Colon (tissue), 2 donors: ENCODE measurements at regions not wholly inside any gene's neighbourhood (a gene's known extent, or its start where the extent isn't known, plus 50 kb on each side); places are given as distances from the start of the nearest gene placed in this dataset.
"Not testable (repeated sequence)": the region's sequence is repeated elsewhere in the genome, so short reads cannot be mapped to it uniquely, and the experiment has no call there.

ENCODE experiments used
- FAIRE-seq: peaks from 2 replicates; lab custom pipeline; 2012; peaks lifted over from hg19 to GRCh38; lab: Jason Lieb, UNC
- donor health status: control.
- donor health status: control.

DNA sequence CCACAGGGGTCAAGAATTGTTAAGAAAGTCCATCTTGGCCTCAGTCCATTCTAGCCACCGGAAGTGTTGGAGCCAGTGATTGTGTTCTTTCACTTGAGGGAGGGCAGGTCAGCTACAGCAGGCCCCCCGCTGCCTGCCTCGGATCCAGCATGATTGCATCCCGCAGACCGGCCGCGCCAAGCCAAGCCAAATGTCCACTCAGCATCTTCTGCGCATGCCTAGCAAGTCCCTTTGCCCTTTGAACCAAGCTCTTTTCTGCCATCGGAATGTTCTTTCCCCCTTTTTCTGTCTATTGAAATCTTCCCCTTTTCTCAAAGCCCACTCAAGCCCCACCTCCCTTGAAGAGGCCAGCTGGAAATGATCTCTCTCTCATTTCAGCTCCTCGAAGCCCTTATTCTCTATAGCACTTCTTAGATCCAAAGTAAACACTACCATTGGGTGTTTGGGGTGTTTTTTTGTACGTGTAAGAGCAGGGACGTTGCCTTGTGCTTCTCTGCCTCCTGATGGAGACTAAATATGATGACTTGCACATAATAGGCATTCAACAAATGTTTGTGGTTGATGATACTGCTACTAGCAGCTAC is 147.8 kb upstream of the BCOR start:
- FAIRE-seq, result no peak

DNA sequence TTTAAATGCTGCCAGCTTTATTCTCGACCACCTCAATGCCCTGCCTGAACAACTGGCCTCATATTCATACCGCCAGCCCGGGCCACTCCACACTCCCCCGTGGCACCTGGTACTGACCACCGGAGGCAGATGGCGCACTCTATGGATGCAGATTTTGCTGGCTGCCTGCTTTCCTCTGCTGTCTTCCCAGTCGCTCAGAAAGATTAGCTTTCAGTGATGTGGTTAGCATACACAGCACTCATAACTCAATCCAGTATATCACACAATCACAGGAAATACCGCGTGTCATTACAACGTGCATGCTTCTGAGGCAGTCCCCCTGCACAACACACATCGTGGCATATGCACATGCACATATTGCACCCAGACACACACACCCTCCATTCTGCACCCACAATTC is 147.2 kb upstream of the BCOR start:
- no peak for FAIRE-seq

DNA sequence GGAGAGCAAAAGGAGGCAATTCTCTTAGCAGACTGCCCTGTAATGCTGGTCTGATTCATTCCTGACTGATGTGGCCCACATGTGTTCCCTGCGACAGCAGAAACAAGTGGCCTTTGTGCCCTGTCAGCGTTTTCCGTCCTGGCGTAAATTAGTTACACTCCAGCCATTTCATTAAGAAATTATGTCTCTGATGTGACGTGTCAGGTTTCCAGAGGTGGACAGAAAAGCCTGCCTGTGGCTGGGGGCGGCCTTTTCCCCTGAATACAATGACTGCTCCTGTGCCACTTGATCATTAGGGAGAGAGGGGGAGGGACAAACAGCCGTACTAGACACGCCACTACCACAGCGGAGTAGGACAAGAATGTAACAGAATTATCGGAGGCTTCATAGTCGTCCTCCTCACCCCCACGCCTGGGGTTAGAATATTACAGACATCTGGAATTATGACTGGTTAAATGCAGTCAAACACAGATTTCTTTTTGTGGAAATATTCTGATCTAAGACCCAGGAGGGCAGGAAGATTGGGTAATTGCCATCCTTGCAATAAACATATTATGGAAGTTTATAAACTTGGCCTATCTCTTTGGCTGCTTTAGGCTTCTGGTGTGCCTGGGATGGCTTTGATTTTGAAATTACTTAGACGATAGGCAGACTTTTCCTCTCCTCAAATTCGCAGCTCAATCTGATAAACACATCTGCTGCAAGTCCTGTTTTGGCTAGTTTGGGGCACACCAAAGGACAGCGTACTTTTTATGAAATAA is 146.2 kb upstream of the BCOR start:
- FAIRE-seq, result no peak

DNA sequence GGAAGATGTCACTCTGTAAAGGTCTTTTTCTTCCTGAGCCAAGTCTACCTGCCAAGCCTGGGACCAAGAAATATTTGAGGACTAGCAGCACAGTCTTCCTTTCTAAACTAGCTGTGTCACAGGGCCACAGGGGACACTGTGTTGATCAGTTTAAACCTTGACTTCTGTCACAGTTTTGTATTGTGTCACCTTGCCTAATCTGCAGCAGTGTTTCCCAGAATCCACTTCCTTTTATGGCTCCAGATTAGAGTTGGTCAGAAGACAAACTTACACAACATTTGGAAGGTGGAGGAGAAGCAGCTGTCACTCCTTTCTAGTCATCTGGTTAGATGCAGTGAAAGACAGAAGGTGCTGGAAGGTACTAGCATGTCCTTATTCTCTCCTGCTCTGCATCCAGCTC is 143.1 kb upstream of the BCOR start:
- no peak for FAIRE-seq

DNA sequence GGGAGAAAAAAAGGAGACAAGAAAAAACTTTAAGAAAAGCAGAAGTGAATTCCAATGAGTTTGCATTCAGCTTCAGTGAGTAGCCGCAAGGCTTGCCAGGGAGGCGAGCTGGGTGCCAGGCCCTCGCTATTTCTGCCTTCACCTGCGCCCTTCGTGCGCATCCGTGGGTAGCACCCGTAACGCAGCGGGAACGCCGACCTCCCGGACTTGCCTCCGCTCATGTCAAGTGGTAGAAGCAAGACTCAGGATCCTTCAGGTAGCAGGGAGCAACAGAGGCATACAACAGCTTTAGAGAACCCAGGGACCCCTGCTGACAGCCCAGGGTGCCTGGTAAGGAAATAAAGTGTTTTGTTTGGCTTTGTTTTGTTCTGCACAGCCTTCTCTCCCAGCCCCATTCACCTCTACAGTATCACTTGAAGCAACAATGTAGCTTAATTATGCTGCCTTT is 140.0 kb upstream of the BCOR start:
- no peak for FAIRE-seq

DNA sequence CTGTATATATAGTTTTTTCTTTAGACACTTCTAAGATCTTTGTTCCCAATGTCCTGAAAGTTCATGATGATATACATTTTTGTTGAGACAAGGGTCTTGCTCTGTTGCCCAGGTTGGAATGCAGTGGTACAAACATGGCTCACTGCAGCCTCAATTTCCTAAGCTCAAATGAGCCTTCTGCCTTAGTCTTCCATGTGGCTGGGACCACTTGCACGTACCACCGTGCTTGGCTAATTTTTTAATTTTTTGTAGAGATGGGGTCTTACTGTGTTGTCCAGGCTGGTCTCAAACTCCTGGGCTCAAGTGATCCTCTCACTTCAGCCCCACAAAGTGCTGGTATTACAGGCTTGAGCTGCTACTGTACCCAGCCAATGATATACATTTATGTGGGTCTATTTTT is 132.9 kb upstream of the BCOR start:
- no peak for FAIRE-seq

DNA sequence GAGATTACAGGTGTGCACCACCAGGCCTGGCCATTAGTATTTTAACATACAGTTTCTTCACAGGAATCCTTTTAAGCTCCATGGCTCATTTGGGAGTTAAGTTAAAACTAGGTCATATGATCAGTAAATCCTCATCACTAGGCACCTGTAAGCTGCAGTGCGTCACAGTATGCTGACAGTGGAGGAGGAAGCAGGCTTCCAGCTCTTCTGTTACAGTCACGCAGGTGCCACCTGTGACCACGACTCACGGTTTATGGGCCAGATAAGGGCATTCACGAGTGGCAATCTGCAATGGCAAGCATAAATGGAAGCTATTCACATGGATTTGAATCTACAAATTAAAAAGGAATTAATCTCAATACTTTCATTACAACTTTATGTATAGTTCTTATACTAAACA is 129.4 kb upstream of the BCOR start:
- FAIRE-seq, result no peak

DNA sequence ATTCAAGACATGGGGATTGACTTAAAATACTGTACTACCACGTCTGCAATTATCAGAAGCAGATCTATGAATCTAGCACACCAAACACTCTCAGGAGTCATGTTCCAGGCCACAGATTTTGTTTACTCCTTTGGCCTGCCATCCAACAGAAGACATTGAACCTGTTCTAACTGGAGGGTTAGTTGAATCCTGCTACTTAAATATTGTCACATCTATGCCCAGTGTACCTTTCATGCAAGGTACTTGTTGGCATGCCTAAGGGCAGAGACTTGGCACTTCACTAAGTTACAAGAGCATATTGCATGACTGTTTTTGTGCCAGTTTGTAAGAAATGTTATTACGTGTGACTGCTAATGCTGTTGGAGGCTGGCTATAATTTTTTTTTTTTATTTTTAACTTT is 126.9 kb upstream of the BCOR start:
- no peak for FAIRE-seq

DNA sequence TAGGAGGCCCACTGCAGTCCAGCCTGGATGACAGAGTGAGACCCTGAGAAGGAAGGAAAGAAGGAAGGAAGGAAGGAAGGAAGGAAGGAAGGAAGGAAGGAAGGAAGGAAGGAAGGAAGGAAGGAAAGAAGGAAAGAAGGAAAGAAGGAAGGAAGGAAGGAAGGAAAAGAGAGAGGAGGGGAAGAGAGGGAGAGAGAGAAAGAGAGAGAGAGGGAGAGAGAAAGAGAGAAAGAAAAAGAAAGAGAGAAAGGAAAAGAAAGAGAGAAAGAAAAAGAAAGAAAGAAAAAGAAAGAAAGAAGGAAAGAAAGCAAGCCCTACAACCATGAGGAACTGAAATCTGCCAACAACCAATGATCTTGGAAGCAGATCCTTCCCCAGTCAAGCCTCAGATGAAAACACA is 124.9 kb upstream of the BCOR start:
- FAIRE-seq, result not testable (repeated sequence)

DNA sequence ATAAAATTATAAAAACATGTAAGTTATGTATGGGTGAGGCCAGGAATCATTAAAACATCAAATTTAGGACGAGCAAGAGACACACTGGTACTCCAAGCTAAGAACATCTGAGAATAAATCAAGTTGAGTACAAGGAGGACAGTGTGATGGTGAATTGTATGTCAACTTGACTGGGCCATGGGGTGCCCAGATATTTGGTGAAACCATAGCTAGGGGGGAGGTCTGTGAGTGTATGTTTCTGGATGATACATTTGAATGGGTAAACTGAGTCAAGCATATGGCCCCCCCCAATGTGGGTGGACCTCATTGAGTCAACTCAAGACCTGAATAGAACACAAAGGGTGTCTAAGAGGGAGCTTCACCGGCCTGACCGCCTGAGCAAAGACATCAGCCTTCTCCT is 115.3 kb upstream of the BCOR start:
- FAIRE-seq, result no peak

DNA sequence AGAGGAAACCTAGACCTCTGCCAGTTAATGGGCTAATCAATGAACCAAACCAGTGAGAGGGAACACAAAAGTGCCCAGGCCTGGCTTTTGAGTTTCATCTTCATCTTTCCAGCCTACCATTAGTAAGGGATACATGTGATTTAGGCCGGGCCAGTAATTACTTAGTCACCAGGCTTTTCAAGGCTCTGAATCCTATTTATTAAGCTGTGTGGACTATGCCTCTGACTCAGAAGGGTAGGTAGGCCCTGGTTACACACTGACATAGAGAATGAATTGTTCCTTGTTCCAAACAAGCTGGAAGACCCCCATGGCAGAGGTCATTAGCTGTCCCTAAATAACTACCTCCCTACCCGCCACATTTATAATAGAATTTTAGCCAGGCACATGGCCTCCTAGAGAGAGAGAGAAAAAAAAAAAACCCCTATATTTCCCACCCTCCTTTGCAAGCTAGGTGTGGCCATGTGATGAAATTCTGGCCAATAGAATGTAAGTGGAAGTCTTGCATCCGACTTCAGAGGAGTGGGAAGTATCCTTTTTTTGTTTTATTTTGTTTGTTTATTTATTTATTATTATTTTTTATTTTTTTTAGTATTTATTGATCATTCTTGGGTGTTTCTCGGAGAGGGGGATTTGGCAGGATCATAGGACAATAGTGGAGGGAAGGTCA is 112.3 kb upstream of the BCOR start:
- no peak for FAIRE-seq

DNA sequence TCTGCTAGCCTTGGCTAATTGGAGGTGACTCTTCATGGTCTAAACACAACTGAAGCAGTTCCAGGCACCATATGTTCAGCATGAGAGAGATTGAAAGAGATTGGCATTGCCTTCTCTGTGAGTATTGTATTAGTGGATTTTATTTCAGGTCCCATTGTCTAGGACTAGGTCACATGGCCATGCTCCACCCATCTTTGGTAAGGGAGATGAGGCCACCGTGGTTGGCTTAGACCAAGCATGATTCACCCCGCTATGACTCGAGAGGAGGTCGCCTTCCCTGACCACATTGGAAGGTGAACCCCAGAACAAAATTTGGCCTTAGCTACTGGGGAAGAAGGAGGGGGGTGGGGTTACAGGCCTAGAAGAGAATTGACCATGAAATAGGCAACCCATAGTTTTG is 109.9 kb upstream of the BCOR start:
- FAIRE-seq, result no peak

DNA sequence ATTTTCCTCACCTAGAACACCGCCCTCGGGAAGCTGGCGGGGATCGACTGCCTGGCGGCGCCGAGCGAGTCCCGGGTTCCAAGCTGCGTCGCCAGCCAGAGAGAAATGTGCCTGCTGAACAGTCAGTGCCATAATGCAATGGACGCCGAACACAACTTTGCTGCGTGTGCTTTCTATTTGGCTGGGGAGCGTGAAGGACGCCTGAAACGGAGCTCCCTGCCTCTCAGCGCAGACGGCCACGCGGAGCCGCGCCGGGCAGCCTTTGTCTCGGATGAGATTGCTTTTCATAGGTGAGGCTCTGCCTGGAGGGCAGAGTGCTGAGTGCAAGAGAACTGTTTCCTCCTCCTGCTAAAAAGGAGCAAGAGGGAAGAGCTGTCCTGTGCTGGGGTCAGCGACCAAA is 107.7 kb upstream of the BCOR start:
- FAIRE-seq, result no peak

DNA sequence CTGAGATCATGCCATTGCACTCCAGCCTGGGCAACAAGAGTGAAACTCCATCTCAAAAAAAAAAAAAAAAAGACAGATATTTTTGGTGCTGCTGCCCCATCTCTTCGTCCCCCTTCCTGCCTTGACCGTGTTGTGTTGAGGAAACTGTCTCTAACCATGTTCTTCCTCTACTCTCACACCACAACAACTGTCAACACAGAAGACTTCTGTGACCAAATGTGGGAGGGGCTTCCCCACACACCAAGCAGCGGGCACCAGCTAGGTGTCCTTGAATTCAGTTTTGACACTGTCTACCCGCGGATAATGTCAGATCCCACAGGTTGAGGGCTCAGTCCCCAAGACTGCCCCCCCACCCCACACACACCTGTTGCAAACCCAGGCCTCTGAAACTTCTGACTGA is 104.7 kb upstream of the BCOR start:
- FAIRE-seq, result no peak

DNA sequence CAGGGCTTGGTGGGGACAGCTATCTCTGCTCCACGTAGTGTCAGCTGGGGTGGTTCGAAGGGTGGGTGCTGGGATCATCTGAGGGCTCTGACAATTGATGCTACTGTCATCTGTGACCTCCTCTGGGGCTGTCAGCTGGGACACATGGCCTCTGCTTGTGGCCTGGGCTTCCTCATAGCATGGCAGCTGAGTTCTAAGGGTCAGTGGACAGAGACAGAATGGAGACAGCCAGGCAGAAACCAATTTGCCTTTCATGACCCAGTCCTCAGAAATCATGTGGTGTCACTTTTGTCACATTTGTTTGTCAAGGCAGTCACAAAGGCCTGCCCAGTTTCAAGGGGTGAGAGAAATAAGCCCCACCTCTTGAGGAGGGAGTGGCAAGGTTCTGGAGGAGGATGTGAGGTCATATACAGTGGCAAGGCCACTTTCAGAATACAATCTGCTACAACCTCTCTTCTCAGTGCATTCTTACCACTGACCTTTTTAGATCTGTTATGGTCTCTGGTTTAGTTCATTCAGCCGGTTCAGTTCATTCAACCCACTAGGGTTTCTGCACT is 103.6 kb upstream of the BCOR start:
- no peak for FAIRE-seq

DNA sequence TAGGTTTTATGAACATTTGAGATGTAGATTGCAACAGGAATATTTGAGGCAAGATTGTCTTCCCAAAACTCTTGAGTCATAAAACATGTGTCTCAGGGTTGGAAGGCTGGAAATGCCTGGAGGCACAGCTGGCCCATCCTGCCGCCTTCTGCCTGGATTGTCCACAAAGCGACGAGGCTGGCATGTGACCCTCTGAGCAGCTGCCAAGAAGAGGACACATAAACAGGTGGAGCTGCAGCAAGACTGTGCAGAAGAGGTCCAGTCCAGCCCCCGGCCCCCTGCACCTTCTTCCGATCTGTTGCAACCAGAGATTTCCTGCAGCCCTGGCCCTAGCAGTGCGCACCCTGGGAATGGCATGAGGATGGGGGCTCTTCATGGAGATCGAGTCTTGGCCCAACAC is 101.9 kb upstream of the BCOR start:
- no peak for FAIRE-seq

DNA sequence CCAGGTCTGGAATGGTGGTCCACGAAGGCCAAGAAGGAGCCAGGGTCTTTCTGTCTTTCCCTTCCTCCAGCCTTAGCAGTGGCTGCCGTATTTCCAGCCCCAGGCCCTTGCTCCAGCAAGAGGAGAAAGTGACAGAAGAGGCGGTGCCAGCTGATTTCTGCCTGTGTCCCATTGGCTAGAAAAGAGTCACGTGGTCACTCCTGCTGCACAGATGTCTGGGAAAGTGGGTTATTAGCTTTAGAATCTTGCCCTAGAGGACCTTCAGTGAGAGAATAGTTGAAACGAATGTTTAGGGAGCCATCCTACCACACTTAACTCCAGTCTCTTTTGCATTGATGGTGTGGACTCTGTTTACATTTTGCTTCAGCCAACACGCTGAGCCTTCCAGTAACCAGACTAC is 99.3 kb upstream of the BCOR start:
- no peak for FAIRE-seq

DNA sequence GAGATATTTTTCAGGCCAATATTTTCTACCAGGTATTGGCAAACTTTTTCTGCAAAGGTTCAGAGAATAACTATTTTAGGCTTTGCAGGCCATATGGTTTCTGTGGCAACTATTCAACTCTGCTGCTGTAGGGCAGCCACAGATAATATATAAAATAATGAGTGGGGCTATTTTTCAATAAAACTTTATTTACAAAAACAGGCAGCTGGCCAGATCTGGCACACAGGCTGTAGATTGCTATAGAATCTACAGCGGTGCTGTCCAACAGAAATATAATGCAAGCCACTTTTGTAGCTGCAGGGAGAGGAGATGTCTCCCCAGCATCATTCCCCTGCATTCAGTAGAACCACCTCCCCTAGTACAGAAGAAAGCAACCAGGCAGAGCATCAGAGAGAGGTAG is 97.6 kb upstream of the BCOR start:
- no peak for FAIRE-seq

DNA sequence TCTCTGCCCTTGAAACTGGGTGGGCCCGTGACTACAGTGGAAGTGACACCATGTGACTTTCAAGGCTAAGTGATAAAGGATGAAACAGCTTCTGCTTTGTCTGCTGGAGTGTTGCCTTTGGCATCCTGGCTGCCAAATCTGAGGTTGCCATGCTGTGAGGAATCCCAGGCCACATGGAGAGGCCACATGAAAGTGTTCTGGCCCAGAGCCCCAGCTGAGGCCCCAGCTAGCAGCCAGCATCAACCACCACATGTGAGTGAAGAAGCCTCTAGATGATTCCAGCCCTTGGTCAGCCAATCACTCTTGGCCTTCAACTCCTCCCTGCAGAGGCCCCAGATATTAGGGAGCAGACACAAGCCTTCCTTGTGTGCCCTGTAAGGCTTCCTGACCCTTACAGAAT is 94.4 kb upstream of the BCOR start:
- FAIRE-seq, result no peak

DNA sequence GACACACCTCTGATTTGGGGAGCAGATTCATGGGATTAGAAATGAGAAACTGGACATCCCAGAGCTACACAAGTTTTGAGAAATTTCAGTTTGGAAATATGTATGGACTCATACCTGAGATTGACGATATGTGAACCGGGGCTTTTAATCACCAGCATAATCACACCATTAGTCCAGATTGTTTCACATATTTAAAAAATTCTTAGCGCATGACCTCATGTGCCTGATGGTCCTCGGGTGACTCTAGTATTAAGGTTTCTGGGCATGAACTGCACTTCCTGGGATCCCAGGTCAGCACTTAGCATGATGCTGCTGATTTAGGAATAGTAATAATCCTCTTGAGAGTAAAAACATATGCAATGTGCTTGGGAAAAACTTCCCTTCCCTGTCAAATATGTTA is 91.9 kb upstream of the BCOR start:
- FAIRE-seq, result no peak

DNA sequence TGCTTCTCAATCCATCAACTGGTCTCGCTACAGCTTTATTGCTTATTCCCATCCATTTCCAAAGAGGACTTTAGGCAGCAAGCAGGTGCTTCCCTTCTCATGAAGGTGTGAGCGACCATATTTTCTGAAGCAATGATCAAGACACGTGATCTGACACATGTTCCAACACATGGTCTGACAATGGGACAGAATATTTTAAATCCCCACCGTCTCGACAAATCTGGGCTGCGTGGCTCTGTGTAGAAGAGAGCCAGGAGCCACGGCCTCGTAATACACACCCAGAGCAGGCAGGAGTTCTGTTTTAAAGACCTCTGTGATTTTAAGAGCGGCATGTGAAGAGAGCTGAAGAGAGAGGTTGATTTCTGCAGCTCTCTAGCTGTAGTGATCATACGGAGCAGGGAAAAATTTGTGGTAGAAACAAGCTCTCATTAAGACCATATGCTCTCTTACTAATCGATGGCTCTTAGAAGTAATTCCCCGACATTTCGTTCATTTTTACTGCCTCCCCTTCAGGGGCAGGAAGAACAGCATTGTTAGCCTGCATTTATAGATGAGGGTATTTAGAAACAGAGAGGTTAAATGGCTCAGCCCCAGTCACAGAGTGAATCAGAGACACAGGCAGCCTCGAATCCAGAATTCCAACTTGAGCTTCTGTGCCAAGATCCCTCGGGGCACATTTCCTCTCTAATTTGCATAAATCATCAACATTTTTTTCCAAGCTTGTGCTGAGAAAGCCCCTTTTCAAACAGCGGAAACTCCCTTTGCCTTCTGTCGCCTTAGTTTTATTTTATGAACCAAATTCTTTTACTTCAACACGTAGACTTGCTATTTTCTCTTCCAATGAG is 91.0 kb upstream of the BCOR start:
- FAIRE-seq, result peak; percentile 28

DNA sequence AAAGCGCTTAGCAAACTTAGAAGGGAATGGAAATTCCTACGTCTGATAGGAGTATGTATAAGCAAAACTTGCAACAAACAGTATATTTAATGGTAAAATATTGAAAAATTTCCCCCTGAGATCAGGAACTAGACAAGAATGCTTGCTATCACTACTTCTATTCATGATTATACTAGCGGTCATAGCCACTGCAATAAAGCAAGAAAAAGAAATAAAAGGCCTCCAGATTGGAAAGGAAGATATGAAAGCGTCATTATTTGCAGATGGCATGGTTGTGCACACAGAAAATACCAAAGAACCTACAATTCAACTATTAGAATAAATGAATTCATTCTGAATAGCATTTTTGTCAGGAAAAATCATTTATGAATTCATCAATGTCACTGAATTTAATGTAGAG is 87.2 kb upstream of the BCOR start:
- no peak for FAIRE-seq

DNA sequence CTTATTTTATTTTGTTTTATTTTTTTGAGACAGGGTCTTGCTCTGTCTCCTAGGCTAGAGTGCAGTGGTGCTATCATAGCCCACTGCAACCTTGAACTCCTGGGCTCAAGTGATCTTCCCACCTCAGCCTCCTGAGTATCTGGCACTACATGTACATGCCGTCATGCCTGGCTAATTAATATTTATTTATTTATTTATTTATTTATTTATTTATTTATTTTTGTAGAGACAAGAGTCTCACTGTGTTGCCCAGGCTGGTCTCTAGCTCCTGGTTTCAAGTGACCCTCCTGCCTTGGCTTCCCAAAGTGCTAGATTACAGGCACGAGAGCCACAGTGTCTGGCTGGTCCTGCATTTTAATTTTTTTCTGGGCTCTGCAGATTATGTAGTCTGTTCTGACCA is 84.9 kb upstream of the BCOR start:
- no peak for FAIRE-seq
